Esophagus squamous epithelium (tissue), 5 donors: ENCODE measurements at regions not wholly inside any gene's neighbourhood (a gene's known extent, or its start where the extent isn't known, plus 50 kb on each side); places are given as distances from the start of the nearest gene placed in this dataset.

Experiments used
- DNase-seq: peaks from one replicate; lab custom pipeline; 2025; lab: John Stamatoyannopoulos, UW
- H3K27ac ChIP-seq, 4 donors: fragments of 200-600 bp; sonication (generic); one replicate each; pipeline ENCODE4 v1.5.1; 2016 to 2019; ENCODE audit warnings: mild to moderate bottlenecking in 1 of 4
- H3K27me3 ChIP-seq, 4 donors: fragments of 200-600 bp; sonication (generic); 1 replicate in 3 of 4; 2 replicates in 1 of 4; pipeline versions ENCODE4 v1.5.1 to v1.6.0; 2017 to 2021; ENCODE audit warnings: antibody characterized with exemption in 1 of 4
- H3K36me3 ChIP-seq, 3 donors: fragments of 200-600 bp; sonication (generic); one replicate each; pipeline ENCODE4 v1.5.1; 2016 to 2019
- H3K4me1 ChIP-seq, 3 donors: fragments of 200-600 bp; sonication (generic); one replicate each; pipeline ENCODE4 v1.5.1; 2017 to 2019
- H3K4me3 ChIP-seq, 4 donors: fragments of 200-600 bp; sonication (generic); 1 replicate in 3 of 4; 2 replicates in 1 of 4; pipeline ENCODE4 v1.5.1; 2016 to 2019; ENCODE audit warnings: mild to moderate bottlenecking in 2 of 4, moderate library complexity in 1 of 4
- H3K9me3 ChIP-seq, 3 donors: fragments of 200-600 bp; sonication (generic); one replicate each; pipeline ENCODE4 v1.5.1; 2016 to 2019
- POLR2A ChIP-seq, 4 donors: fragments of 450-650 bp; IDR thresholded peaks; one replicate each; pipeline ENCODE4 v1.6.1; 2017; ENCODE audit warnings: antibody characterized with exemption in 4 of 4, mild to moderate bottlenecking in 4 of 4, moderate library complexity in 3 of 4
- WGBS, 2 donors: methylation state at CpG; one replicate each; pipeline ENCODE4 v1.1.5; 2018; 5-methylcytosine and 5-hydroxymethylcytosine counted together
- intact Hi-C: fragments of 100-400 bp; cut with DNase I; formaldehyde crosslinking; loops from one replicate; pipeline ENCODE4 v1.15.0; 2022
- TF ChIP-seq, protein P1 (sequence below), 6 experiments: fragments of 450-650 bp in 4 of 6; fragments of 200-600 bp in 2 of 6; sonication (generic) in 2 of 6; IDR thresholded peaks; one replicate each; pipeline ENCODE4 v1.5.1; 2016 to 2019; ENCODE audit warnings: antibody characterized with exemption in 6 of 6, mild to moderate bottlenecking in 4 of 6, moderate library complexity in 4 of 6
- donor health status: DM: yes; HTN: yes; CAD: no.

DNA sequence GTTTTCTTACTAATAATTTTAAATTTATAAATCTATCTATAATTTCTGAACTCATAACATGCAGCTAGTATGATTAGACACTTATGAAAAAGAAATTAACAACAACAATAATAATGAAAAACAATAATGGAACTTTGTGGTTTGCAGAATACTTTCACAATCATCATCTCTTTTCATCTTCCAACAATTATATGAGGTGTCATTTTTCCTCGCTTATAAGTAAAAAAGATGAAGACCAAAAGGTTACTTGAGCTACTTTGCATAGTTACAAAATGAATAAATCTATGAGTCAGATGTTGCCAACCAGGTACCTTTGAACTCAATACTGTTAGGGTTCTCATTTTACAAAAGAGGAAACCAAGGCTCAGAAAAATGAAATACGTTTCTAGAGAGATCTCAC, 98.5 kb upstream of the ELOVL6 start:
- Histone ChIP-seq H3K36me3 (no peaks in the 10 kb centered on the region), H3K27me3 (peaks cover 0 to 4% (median 0%) of the 10 kb centered on the region in 4 donors), H3K4me1 (no peaks in the 10 kb centered on the region), H3K9me3 (no peaks in the 10 kb centered on the region), H3K27ac (no peak overlapping the region), H3K4me3 (no peak overlapping the region)
- TF ChIP-seq, protein P1, sequence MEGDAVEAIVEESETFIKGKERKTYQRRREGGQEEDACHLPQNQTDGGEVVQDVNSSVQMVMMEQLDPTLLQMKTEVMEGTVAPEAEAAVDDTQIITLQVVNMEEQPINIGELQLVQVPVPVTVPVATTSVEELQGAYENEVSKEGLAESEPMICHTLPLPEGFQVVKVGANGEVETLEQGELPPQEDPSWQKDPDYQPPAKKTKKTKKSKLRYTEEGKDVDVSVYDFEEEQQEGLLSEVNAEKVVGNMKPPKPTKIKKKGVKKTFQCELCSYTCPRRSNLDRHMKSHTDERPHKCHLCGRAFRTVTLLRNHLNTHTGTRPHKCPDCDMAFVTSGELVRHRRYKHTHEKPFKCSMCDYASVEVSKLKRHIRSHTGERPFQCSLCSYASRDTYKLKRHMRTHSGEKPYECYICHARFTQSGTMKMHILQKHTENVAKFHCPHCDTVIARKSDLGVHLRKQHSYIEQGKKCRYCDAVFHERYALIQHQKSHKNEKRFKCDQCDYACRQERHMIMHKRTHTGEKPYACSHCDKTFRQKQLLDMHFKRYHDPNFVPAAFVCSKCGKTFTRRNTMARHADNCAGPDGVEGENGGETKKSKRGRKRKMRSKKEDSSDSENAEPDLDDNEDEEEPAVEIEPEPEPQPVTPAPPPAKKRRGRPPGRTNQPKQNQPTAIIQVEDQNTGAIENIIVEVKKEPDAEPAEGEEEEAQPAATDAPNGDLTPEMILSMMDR (IDR thresholded peaks at IDR 0.05), result no peak
- TF ChIP-seq POLR2A (IDR thresholded peaks at IDR 0.05), result no peak
- intact Hi-C loops, result no loop called here
- WGBS, 2 donors, result 50 to 53% methylated on average over 2 of the region's 2 CpGs
- no peak for DNase-seq

DNA sequence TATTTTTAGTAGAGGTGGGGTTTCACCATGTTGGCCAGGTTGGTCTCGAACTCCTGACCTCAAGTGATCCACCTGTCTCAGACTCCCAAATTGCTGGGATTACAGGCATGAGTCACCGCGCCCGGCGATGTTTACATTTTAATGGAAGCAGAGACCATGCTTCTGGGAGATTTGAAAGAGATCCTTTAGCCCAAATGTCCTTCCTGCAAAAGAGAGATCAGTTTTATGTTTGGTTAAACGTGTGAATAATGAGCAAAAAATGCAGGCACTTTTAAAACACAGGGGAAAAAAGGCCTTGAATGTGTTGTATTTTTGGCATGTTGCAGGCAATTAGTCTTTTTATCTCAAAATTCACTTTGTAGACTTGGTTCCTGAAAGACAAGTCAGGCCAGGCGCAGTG, 95.8 kb upstream of the ELOVL6 start:
- no peak for DNase-seq
- Histone ChIP-seq H3K9me3 (no peaks in the 10 kb centered on the region), H3K27ac (no peak overlapping the region), H3K4me3 (no peak overlapping the region), H3K36me3 (no peaks in the 10 kb centered on the region), H3K4me1 (no peaks in the 10 kb centered on the region), H3K27me3 (peaks cover 0 to 4% (median 0%) of the 10 kb centered on the region in 4 donors)
- TF ChIP-seq POLR2A (IDR thresholded peaks at IDR 0.05), result no peak
- TF ChIP-seq, protein P1 (IDR thresholded peaks at IDR 0.05), result no peak
- 60 to 66% methylated on average over 7 of the region's 7 CpGs for WGBS, 2 donors
- intact Hi-C loops, result no loop called here

DNA sequence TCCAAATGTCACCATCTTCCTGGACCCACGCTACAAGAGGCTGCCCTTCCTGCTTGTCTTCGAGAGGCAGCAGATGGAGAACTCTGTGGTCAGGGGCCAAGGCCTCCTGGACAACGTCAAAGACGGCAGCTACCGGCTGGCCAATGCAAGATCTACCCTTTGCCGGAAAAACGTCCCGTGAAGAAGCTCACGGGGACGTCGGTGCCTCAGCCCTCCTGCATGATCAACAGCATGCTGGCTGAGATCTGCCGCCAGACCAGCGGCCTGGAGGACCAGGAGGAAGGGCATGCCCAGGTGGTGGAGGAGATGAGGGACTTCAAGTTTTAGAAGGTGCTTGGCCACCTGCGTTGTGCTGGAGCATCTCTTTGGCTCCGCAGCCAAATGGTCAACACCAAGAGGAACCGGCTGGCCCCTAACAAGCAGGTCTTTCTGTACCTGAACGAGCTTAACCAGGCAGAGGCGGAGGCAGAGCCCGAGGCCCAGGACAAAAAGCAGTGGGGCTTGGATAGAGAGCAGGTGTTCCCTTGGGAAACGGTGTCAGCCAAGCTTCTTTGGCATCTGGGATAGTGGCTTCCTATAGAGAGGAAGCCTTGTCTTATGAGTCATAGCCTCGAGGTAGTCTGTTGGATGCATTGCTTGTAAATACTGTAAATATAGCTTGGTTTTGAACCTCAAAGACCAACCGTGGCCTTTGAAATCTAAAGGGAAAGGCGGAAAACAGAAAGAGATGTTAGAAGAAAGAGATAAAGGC, 94.8 kb upstream of the ELOVL6 start:
- 88 to 93% methylated on average over 18 to 20 of the region's 23 CpGs for WGBS, 2 donors
- peaks cover 0 to 4% (median 0%) of the 10 kb centered on the region in 4 donors for H3K27me3 ChIP-seq
- H3K27ac ChIP-seq, result no peak overlapping the region
- no peak overlapping the region for H3K4me3 ChIP-seq
- DNase-seq, result no peak
- TF ChIP-seq, protein P1 (IDR thresholded peaks at IDR 0.05), result no peak
- TF ChIP-seq POLR2A (IDR thresholded peaks at IDR 0.05), result no peak
- H3K36me3 ChIP-seq, result no peaks in the 10 kb centered on the region
- no peaks in the 10 kb centered on the region for H3K4me1 ChIP-seq
- H3K9me3 ChIP-seq, result no peaks in the 10 kb centered on the region
- intact Hi-C loops, result no loop called here

DNA sequence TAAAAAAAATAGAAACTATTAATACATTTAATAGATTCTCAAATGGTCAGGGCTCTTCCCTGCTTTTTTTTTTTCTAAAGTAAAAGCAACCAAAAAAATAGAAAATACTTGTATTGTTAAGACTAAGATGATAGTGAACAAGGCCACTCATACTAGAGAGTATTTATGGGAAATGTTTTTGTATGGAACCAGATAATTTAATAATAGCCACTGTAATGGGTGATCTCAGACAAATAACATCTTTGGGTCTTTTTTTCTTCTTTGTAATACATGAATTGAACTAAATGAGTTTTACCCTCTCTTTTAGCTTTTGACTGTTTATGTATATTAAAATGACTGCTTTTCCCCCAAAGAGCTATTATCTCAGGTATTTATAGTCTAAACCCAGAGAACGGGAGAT, 92.1 kb upstream of the ELOVL6 start:
- 86 to 94% methylated on average over 1 of the region's 1 CpG for WGBS, 2 donors
- Histone ChIP-seq H3K4me3 (no peak overlapping the region), H3K4me1 (peaks cover 0 to 11% (median 0%) of the 10 kb centered on the region in 3 donors), H3K36me3 (no peaks in the 10 kb centered on the region), H3K27me3 (peaks cover 0 to 4% (median 0%) of the 10 kb centered on the region in 4 donors), H3K27ac (no peak overlapping the region), H3K9me3 (no peaks in the 10 kb centered on the region)
- intact Hi-C loops, result no loop called here
- no peak for DNase-seq
- TF ChIP-seq, protein P1 (IDR thresholded peaks at IDR 0.05), result no peak

DNA sequence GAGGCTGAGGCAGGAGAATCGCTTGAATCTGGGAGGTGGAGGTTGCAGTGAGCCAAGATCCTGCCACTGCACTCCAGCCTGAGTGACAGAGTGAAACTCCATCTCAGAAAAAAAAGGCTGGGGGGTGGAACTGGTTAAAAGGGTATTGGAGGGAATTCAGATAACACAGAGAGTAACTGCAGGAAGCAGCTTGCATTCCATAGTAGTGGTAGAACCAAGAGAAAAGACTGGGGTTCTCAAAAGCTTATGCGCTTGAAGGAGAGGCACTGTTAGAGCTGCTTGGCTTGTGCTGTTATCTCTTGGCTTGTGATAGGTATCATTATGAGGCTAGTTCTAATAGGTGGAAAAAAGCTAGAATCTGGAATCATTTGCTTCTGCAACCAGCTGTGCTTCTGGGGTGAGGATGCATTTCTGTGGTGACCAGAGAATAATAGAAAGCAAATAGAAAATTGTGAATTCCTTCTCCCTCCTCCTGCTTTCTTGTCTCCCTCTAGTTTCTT, 91.2 kb upstream of the ELOVL6 start:
- 90 to 96% methylated on average over 2 of the region's 2 CpGs for WGBS, 2 donors
- no peaks in the 10 kb centered on the region for H3K36me3 ChIP-seq
- no peaks in the 10 kb centered on the region for H3K9me3 ChIP-seq
- H3K27me3 ChIP-seq, result peaks cover 0 to 4% (median 0%) of the 10 kb centered on the region in 4 donors
- DNase-seq, result no peak
- H3K4me1 ChIP-seq, result peaks cover 0 to 11% (median 0%) of the 10 kb centered on the region in 3 donors
- TF ChIP-seq POLR2A (IDR thresholded peaks at IDR 0.05), result no peak
- TF ChIP-seq, protein P1 (IDR thresholded peaks at IDR 0.05), result no peak
- intact Hi-C loops, result no loop called here
- H3K4me3 ChIP-seq, result no peak overlapping the region
- no peak overlapping the region for H3K27ac ChIP-seq
